Activated T-helper 17 cell treated with anti-CD3 and anti-CD28 coated beads, Interleukin-2, amount 50 U/mL, for 72 hours (primary cell): ENCODE measurements at regions not wholly inside any gene's neighbourhood (a gene's known extent, or its start where the extent isn't known, plus 50 kb on each side); places are given as distances from the start of the nearest gene placed in this dataset.

ENCODE experiments used
- ATAC-seq: fragments of 150-1000 bp; cut with Tn5 transposase; replicated peaks from 2 replicates; pipeline ENCODE4 v1.10.0; 2021; ENCODE audit warnings: mild to moderate bottlenecking, moderate library complexity
- H3K27ac Mint-ChIP-seq: one replicate; pipeline ENCODE4 v1.8.0; 2022; ENCODE audit warnings: mixed read lengths
- H3K27me3 Mint-ChIP-seq: one replicate; pipeline ENCODE4 v1.8.0; 2022; ENCODE audit warnings: mixed read lengths
- H3K36me3 Mint-ChIP-seq: one replicate; pipeline ENCODE4 v1.8.0; 2022; ENCODE audit warnings: low read depth, mild to moderate bottlenecking, mixed read lengths
- H3K4me1 Mint-ChIP-seq: one replicate; pipeline ENCODE4 v1.8.0; 2022; ENCODE audit warnings: mixed read lengths
- H3K4me3 Mint-ChIP-seq: one replicate; pipeline ENCODE4 v1.8.0; 2022; ENCODE audit warnings: mild to moderate bottlenecking, mixed read lengths
- H3K9me3 Mint-ChIP-seq: one replicate; pipeline ENCODE4 v1.8.0; 2022; ENCODE audit warnings: mixed read lengths

DNA sequence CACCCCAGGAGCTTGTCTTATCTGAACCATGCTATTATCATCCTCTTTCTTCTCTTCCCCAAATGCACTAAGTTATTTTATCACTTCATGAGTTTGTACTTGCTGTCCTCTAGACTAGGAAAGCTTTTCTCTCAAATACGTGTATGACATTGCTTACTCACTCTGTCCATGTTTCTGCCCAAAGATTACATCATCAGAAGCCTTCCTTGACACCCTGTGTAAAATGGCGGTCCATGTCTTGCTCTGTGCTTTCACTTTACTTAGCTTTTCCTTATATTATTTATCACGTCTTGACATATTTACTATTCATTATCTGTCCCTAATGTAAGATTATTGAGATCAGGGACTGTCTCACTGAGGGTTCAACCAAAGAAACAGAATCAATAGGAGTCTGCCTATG, 196.1 kb upstream of the ZEB2 start:
- no peaks in the 10 kb centered on the region for H3K4me1 Mint-ChIP-seq
- H3K4me3 Mint-ChIP-seq = no peak overlapping the region
- peaks cover 13% of the 10 kb centered on the region for H3K9me3 Mint-ChIP-seq
- no peak overlapping the region for H3K27ac Mint-ChIP-seq
- H3K36me3 Mint-ChIP-seq = no peaks in the 10 kb centered on the region
- ATAC-seq = no peak
- H3K27me3 Mint-ChIP-seq = peaks cover 8% of the 10 kb centered on the region

DNA sequence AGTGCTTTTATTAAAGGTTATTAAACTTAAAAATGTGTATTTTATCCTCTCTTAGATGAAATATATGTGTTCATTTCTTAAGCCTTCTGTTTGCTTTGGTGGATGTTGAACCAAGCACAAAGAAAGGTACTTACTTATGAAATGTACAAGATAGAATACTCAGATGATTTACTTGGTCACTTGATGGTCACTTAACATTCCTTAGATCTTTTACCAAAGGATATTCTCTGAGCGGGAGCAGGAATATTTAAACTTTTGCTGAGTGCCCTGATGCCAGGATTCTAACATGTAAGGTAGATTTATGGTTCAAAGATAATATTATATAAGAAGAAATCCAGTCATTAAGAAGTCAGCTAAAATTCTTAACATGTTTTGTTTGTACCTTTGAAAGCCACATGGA, 193.5 kb upstream of the ZEB2 start:
- Mint-ChIP-seq H3K27me3 (peaks cover 8% of the 10 kb centered on the region), H3K4me1 (no peaks in the 10 kb centered on the region), H3K9me3 (peaks cover 13% of the 10 kb centered on the region), H3K27ac (no peak overlapping the region), H3K36me3 (no peaks in the 10 kb centered on the region), H3K4me3 (no peak overlapping the region)
- ATAC-seq = no peak

DNA sequence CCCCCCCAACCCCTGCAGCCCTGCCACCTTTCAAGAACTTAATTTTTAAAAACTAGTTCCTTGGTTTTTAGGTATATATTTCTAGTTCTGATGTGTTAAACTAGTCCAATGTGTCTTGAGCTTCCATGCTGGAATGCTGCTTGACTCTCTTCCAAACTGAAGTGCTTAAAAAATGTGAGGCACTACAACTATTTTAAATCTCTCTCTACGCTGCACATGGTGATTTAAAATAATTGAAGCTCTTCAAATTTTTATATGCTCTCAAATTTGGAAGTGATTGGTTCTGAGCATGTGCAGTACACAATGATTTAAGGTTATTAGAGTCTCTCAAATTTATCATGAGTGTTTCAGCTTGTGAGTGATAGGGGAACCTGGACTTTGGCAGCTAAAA, 192.6 kb upstream of the ZEB2 start:
- no peaks in the 10 kb centered on the region for H3K36me3 Mint-ChIP-seq
- H3K4me3 Mint-ChIP-seq = no peak overlapping the region
- no peak for ATAC-seq
- no peak overlapping the region for H3K27ac Mint-ChIP-seq
- H3K27me3 Mint-ChIP-seq = peaks cover 12% of the 10 kb centered on the region
- peaks cover 6% of the 10 kb centered on the region for H3K9me3 Mint-ChIP-seq
- no peaks in the 10 kb centered on the region for H3K4me1 Mint-ChIP-seq

DNA sequence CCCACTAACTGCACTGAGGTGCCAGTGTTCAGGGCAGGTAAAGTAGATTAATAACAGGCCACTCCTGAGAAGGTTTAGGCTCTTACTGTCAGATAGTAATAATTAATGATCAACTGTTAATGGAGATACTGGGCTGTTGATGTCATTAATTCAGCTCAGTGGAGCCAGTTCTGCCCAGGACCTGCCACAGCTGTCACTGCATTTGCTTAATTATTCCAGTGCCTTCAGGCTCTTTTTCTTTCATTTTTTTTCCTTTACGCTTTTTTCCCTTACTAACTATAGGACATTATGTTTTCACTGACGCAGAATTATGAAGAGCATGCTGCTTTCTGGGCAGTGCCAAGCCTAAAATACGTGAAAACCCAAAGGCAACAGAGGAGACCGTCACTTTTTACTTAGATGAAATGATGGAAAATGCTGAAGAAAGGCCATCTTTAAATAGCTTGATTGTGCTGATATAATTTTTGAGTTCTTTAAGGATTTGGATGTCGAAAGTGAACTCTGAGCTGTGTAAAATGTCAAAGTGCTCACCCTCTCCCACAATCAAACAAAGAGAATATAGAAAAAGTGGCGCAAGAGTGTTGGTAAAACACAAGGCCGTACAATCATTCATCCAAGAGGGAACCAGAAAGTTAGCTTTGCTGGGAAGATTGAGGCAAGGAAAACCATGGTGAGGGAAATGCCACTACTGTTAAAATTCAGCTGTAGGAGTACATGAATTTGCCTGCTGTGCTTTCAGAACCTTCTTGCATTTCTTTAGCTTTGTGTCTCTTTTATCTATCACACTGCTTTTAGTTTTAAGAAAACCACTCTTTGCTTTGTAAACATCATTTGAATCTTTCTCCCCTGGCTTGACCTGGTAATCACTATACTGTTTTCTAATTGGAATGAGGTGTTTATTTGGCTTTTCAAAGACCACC, 192.0 kb upstream of the ZEB2 start:
- Mint-ChIP-seq H3K36me3 (no peaks in the 10 kb centered on the region), H3K27ac (no peak overlapping the region), H3K4me3 (no peak overlapping the region), H3K9me3 (peaks cover 6% of the 10 kb centered on the region), H3K4me1 (no peaks in the 10 kb centered on the region), H3K27me3 (peaks cover 16% of the 10 kb centered on the region)
- ATAC-seq = no peak

DNA sequence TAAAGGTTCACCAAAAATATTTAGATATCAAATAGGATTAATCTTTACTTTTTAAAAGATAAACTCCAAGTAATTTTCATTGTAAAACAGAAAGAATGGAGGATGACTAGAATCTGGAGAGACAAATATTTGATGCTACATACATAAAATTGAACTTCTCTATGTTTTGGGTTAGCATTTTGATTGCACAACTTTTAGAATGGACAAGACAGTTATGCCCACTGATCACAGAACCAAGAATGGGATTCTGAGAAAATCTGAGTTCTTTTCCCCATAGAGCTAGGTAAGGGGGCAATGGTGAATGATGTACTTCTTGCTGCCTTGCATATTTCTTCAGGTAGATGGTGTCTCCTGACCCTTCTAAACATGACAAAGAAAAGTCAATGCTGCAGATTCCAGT, 191.2 kb upstream of the ZEB2 start:
- Mint-ChIP-seq H3K4me3 (no peak overlapping the region), H3K27me3 (peaks cover 15% of the 10 kb centered on the region), H3K4me1 (no peaks in the 10 kb centered on the region), H3K36me3 (no peaks in the 10 kb centered on the region), H3K9me3 (peaks cover 5% of the 10 kb centered on the region), H3K27ac (no peak overlapping the region)
- ATAC-seq = no peak

DNA sequence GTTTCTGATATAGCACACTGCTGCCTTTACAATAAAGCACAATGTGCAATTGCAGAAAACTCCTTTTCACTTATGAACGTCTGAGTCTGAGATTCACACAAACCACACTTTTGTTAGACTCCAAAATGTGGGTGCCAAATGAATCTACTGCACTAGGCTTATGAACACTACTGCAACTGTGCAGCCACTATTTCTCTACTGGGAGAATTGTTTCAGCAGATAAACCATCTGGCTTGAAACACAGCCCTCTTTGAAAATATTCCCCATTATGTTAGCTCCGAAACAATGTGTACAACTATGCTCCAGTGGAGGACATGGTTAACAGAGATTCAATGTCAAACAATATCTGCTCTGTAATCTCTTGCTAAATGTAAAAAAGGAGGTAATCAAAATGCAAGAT, 188.7 kb upstream of the ZEB2 start:
- Mint-ChIP-seq H3K4me1 (no peaks in the 10 kb centered on the region), H3K27me3 (peaks cover 7% of the 10 kb centered on the region), H3K9me3 (no peaks in the 10 kb centered on the region), H3K4me3 (no peak overlapping the region), H3K36me3 (no peaks in the 10 kb centered on the region), H3K27ac (no peak overlapping the region)
- no peak for ATAC-seq

DNA sequence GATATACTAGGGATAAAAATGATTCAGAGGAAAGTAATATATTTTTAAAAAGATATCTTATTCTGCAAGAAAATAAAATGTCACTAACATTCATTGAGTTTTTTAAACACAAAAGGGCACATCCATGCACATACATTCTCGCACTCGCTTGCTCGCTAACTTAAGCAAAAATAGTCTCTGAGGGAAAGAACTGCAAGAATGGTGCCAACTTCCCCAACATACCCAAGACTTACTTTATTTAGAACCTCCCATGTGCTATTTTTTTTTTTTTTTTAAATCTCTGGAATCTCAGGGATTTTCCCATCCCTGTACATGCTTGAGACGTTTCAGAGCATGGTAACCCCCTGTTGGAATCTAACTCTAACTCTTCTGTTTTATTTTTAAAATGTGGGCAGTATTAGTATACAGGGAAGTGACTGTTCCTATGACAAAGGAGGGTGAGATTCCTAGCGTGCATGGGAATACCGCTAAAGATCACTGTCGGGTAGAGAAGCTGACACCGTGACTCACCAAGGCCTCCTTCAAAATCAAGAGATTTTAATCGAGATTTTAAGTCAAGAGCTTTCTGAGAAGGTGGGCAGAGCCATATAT, 187.9 kb upstream of the ZEB2 start:
- Mint-ChIP-seq H3K4me3 (no peak overlapping the region), H3K27ac (no peak overlapping the region)
- ATAC-seq = no peak

DNA sequence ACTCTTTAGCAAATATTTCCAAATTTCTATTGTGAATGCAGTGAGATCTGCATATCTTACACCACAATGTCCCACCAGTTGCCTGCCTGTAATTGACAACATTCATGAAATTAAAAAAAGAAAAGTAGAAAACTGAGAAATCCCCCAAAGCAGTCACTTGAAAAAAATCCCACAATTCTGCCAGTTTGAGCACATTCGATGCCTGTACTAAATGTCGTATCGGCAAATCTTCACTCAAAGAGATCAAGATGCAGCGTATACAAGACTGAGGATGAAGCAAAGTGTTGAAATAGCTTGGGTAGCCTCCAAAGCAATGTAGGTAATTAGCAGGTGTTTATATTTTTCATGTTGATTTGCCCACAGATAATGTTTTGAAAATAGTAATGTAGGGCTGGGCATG, 186.7 kb upstream of the ZEB2 start:
- Mint-ChIP-seq H3K4me1 (no peaks in the 10 kb centered on the region), H3K4me3 (no peak overlapping the region), H3K9me3 (no peaks in the 10 kb centered on the region), H3K36me3 (no peaks in the 10 kb centered on the region), H3K27me3 (peaks cover 7% of the 10 kb centered on the region), H3K27ac (no peak overlapping the region)
- no peak for ATAC-seq

More for the DNA sequence above, 187.9 kb upstream of the ZEB2 start:
- Mint-ChIP-seq H3K36me3 (no peaks in the 10 kb centered on the region), H3K4me1 (no peaks in the 10 kb centered on the region), H3K9me3 (no peaks in the 10 kb centered on the region), H3K27me3 (peaks cover 7% of the 10 kb centered on the region)

DNA sequence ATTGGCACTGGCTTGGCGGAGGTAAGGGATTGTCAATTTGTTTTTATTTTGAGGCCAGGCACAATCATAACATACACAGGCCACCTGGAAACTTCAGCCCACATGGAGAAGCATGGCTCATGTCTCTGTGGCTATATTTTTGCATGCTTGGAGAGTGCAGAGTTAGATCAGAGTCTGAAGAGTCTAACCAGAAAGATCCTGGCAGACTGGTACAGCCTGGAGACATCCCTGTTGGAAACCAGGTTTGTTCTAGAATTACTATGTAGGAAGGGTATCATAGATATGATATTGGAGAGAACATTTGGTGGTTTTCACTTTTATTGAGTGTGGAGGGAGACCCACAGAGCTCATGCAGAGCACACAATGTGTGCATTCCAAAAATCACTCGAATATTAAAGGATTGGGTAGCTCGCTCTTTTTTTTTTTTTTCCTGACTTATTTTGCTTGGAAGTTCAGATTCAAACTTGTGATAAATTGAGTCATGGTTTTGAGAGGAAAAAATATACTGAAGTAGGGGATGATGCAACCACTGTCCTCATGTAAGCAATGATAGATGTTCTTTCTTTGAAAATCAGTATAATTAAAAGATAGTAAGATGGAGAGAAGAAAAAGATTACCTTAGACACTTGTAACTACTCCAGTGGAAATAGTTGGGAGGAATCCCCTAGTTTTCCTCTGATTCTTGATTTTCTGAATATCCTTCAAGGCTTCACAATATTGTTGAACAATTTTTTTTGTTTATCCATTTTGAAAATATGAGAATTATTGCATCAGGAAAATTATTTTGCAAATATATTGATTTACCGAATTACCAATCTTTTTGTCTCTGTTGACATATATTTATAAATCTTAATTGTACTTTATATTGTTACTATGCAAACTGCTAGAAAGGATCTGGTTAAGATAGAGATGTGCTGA, 185.7 kb upstream of the ZEB2 start:
- Mint-ChIP-seq H3K27me3 (peaks cover 7% of the 10 kb centered on the region), H3K36me3 (no peaks in the 10 kb centered on the region), H3K27ac (no peak overlapping the region), H3K4me1 (no peaks in the 10 kb centered on the region), H3K9me3 (no peaks in the 10 kb centered on the region), H3K4me3 (no peak overlapping the region)
- ATAC-seq = no peak

DNA sequence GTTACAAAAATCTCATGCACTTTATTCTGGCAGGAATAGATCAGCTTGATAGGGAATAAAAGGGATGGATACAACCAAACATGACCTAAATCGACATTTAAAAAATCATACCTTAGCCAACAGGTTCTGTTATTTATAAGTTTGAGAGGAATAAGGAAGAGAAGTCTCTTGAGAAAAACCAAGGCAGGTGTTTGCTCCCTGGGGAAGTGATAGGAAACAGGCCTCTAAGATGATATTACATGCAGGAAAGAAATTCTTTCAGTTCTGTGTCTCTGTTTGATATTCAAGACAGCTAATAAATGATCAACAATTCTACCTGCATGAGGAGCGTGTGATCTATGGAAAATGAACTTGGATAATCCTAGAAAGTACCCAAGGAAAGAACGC, 184.8 kb upstream of the ZEB2 start:
- no peaks in the 10 kb centered on the region for H3K36me3 Mint-ChIP-seq
- ATAC-seq = no peak
- no peak overlapping the region for H3K27ac Mint-ChIP-seq
- no peaks in the 10 kb centered on the region for H3K4me1 Mint-ChIP-seq
- H3K27me3 Mint-ChIP-seq = peaks cover 7% of the 10 kb centered on the region
- H3K4me3 Mint-ChIP-seq = no peak overlapping the region
- no peaks in the 10 kb centered on the region for H3K9me3 Mint-ChIP-seq

DNA sequence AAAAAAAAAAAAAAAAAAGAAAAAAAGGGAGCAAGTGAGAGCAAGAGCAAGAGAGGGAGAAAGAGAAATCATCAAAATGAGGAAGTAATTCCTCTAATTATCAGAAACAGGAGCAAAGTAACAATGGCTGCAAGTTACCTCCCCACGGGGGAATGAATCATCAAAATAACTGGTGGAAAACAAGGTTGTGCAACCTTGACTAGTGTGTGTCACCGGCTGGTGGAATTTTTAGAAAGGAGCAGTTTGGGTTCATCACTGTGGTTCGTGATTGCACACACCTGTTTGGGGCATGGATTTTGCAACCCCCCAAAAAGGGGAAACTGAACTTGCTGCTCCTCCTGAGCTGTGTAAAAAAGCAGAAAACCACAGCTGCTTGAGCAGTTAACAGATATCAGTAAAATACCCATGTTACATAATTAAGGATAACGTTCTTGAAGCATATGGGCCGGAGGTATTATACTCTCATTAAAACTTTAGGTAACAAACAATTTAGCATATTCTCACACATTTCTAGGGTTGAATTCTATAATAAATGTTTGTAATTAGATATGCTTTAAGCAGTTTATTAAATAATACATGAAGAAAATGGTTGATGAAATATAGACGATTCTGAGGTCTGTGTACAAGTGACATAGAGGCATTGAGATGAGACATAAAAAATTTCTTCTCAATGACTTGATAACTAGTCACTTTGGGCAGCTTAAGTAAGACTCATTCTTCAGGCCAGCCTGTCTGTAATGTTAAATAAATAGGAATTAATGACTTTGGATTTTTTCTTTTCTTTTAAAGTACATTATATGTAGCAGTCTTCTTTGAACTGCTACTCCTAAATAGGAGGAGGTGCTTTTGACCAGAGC, 184.2 kb upstream of the ZEB2 start:
- ATAC-seq = no peak
- Mint-ChIP-seq H3K4me1 (no peaks in the 10 kb centered on the region), H3K9me3 (no peaks in the 10 kb centered on the region), H3K27me3 (peaks cover 7% of the 10 kb centered on the region), H3K27ac (no peak overlapping the region), H3K36me3 (no peaks in the 10 kb centered on the region), H3K4me3 (no peak overlapping the region)

DNA sequence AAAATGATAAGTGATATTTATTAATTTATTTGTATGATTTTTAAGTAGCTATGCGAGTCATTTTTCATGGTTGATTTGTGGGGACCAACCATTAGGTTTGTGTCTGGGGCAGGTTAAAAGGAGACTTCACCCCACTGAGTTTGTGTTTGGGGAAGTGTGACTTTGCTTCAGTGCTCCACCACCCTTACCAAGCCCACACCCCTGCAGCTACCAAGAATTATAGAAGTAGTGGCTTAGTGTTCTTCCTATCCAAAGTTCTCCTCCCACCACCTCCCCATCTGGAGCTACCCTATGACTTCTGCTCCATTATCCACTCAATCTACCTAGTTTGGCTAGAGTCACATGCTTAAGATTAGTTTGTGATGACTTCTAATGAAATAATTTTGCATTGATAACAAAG, 182.1 kb upstream of the ZEB2 start:
- H3K4me1 Mint-ChIP-seq = no peaks in the 10 kb centered on the region
- no peak overlapping the region for H3K4me3 Mint-ChIP-seq
- H3K36me3 Mint-ChIP-seq = no peaks in the 10 kb centered on the region
- ATAC-seq = no peak
- H3K27me3 Mint-ChIP-seq = no peaks in the 10 kb centered on the region
- H3K27ac Mint-ChIP-seq = no peak overlapping the region
- H3K9me3 Mint-ChIP-seq = peaks cover 4% of the 10 kb centered on the region

DNA sequence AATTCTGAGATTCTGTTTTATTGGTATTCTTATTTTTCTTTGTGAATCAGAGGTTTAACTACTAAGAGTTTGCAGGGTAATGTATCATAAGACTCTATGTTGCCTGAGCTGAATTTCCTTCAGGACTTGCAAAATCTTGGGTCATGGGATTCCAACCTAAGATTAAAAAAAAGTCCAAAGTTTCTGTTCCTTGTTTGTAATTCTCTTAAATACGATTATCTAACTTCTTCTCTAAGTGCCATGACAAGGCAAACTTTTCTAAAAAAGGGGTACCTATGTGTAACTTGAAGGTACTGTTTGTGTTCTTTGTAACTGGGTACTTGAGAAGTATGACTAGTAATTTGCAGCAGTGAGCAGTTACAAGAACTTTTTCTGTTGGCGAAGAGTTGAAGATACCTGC, 181.3 kb upstream of the ZEB2 start:
- Mint-ChIP-seq H3K4me3 (no peak overlapping the region), H3K27ac (no peak overlapping the region), H3K27me3 (no peaks in the 10 kb centered on the region), H3K4me1 (no peaks in the 10 kb centered on the region), H3K36me3 (no peaks in the 10 kb centered on the region), H3K9me3 (peaks cover 4% of the 10 kb centered on the region)
- no peak for ATAC-seq

DNA sequence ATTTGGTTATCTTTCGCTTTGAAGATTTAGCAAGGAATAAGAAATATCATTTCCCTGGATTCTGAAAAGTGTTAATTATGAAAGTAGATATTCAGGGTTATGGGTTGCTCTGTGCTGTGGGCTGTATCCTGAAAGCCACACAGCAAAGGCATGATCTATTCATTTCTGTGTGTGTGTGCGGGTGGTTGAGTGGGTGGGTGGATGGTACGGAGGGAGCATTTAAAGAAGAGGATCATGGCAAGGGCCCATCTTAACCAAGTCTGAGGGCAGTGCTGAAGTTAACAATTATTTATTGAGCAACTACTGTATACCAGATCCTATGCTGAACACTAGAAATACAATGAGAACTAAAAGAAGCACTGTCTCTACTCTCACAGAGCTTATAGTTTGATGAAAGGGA, 178.2 kb upstream of the ZEB2 start:
- Mint-ChIP-seq H3K36me3 (no peaks in the 10 kb centered on the region), H3K4me3 (no peak overlapping the region), H3K27ac (no peak overlapping the region), H3K27me3 (peaks cover 12% of the 10 kb centered on the region), H3K9me3 (peaks cover 4% of the 10 kb centered on the region), H3K4me1 (no peaks in the 10 kb centered on the region)
- ATAC-seq = no peak
